ENCODE measurements at regions not wholly inside any gene's neighbourhood (a gene's known extent, or its start where the extent isn't known, plus 50 kb on each side); places are given as distances from the start of the nearest gene placed in this dataset.

DNA sequence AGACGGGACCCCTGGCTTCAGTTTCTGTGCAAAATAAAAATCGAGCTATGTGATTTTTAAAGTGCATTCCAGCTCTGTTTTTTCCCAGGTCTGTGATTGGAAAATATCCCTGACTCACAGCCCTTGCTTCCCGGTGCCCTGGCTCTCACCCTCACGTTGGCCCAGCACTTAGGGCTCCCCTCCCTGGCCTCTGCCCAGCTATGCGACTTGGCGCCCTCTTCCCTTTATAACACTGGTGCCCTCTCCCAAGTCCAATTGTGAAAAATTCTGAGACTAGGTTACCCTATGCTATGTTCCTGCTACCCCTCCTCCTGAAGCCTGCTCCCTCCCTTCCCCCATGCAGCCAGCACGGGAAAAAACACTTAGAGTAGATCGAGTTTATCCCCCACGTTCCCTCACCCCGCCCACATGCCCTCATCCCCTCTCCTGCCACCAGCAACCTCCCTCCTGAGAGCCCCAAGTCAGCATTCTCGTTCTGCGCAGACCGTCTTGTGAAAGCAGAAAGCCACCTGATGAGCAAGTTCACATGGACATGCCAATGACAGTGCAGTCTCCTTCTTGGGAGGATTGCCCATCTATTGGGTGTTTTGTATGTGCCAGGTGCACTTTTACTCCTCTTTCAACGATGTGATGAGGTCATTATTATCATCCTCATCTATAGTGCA lies 228.8 kb downstream of the VAPA start:
- Histone ChIP-seq H3K36me3 (no peaks in the 10 kb centered on the region), H3K4me1 (no peaks in the 10 kb centered on the region), H3K4me3 (no peak overlapping the region), H3K9me3 (no peaks in the 10 kb centered on the region), H3K27ac (no peak overlapping the region), H3K27me3 (no peaks in the 10 kb centered on the region)
- DNase-seq: no peak
- TF ChIP-seq POLR2A (IDR thresholded peaks at IDR 0.05): no peak
- TF ChIP-seq, protein P1, sequence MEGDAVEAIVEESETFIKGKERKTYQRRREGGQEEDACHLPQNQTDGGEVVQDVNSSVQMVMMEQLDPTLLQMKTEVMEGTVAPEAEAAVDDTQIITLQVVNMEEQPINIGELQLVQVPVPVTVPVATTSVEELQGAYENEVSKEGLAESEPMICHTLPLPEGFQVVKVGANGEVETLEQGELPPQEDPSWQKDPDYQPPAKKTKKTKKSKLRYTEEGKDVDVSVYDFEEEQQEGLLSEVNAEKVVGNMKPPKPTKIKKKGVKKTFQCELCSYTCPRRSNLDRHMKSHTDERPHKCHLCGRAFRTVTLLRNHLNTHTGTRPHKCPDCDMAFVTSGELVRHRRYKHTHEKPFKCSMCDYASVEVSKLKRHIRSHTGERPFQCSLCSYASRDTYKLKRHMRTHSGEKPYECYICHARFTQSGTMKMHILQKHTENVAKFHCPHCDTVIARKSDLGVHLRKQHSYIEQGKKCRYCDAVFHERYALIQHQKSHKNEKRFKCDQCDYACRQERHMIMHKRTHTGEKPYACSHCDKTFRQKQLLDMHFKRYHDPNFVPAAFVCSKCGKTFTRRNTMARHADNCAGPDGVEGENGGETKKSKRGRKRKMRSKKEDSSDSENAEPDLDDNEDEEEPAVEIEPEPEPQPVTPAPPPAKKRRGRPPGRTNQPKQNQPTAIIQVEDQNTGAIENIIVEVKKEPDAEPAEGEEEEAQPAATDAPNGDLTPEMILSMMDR (IDR thresholded peaks at IDR 0.05): no peak

DNA sequence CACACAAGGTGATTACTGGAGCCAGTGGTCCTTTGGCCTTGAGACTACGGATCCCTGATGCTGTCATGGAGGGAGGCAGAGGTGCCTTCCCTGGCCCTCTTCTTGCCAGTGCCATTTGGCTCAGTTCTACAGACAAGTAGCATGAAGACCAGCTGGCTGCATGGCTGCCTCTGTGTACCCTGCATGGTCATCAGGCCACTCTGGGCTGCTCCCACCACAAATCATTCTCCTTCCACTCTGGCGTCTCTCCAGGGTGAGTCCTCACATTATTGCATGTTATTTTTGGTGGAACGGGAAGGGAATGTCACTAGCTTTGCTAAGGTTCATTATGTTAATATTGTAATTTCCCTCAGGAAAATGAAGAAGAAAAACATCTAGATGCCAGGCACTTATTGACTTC lies 229.8 kb downstream of the VAPA start:
- Histone ChIP-seq H3K27ac (no peak overlapping the region), H3K27me3 (no peaks in the 10 kb centered on the region), H3K9me3 (no peaks in the 10 kb centered on the region), H3K4me1 (no peaks in the 10 kb centered on the region), H3K4me3 (no peak overlapping the region), H3K36me3 (no peaks in the 10 kb centered on the region)
- no peak for DNase-seq
- TF ChIP-seq, protein P1 (IDR thresholded peaks at IDR 0.05): no peak
- no peak for TF ChIP-seq POLR2A (IDR thresholded peaks at IDR 0.05)

DNA sequence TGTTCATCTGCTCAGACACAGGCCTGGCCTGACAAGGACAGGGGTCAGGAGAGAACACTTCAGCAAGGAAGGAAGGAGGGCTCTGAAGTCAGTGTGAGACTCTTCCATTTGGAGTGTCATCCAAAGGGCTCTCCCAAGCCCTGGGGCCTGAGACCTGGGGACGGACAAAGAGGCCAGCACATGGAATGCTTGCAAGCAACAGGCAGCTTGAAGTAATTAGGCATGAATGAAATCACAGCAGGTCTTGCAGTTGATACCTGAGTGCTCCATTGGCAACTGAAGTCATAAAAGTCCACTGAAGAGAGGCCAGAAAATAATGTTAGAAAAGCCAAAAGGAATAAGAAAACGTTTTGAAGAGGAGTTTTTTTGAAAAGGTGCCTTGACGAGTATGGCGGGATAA lies 231.7 kb downstream of the VAPA start:
- no peak overlapping the region for H3K27ac ChIP-seq
- H3K36me3 ChIP-seq: no peaks in the 10 kb centered on the region
- no peaks in the 10 kb centered on the region for H3K27me3 ChIP-seq
- no peak overlapping the region for H3K4me3 ChIP-seq
- no peaks in the 10 kb centered on the region for H3K9me3 ChIP-seq
- TF ChIP-seq, protein P1 (IDR thresholded peaks at IDR 0.05): no peak
- no peak for TF ChIP-seq POLR2A (IDR thresholded peaks at IDR 0.05)
- H3K4me1 ChIP-seq: no peaks in the 10 kb centered on the region
- no peak for DNase-seq

DNA sequence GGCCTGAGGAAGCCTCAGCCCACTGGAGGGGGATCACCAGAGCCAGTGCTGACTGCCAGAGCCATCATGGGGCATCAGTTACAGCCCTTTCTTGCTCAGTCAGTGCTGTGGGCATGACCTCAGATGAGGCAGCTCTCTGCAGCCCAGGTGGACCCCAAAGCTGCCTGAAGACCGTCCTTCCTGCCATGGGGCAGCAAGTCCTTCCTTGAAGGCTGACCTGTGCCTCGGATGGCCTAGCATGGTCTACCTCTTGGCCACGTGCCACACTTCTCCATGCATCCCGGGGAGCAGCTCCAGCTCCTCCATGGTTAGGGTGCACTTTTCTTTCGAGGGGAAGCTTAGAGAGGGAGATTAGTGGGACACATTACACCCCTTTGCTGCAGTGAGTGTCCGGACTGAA lies 233.4 kb downstream of the VAPA start:
- H3K4me1 ChIP-seq: no peaks in the 10 kb centered on the region
- no peaks in the 10 kb centered on the region for H3K9me3 ChIP-seq
- H3K27ac ChIP-seq: no peak overlapping the region
- no peak for DNase-seq
- H3K27me3 ChIP-seq: no peaks in the 10 kb centered on the region
- TF ChIP-seq, protein P1 (IDR thresholded peaks at IDR 0.05): no peak
- TF ChIP-seq POLR2A (IDR thresholded peaks at IDR 0.05): no peak
- H3K36me3 ChIP-seq: no peaks in the 10 kb centered on the region
- H3K4me3 ChIP-seq: no peak overlapping the region

DNA sequence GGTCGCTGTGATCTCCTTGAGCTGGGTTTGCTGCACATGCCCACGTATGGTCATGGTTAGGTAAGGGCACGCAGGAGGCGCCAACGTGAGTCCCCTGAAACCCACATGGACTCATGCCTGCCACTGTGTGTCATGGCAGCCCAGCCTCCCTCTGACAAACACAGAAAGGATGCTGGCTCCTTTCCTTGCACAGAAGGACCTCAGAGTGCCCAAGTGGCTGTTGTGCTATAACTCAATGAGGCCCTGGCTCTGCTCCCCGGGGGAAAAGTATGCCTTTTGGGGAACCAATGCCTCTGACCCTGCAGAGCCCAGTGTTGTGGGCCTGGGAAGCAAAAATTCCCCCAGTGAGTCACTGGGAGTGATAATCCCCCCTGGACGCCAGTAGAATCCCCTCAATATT lies 233.9 kb downstream of the VAPA start:
- no peak for DNase-seq
- Histone ChIP-seq H3K27me3 (no peaks in the 10 kb centered on the region), H3K27ac (no peak overlapping the region)

More for the DNA sequence above, 233.9 kb downstream of the VAPA start:
- Histone ChIP-seq H3K9me3 (no peaks in the 10 kb centered on the region), H3K36me3 (no peaks in the 10 kb centered on the region), H3K4me3 (no peak overlapping the region), H3K4me1 (no peaks in the 10 kb centered on the region)
- TF ChIP-seq, protein P1 (IDR thresholded peaks at IDR 0.05): no peak
- no peak for TF ChIP-seq POLR2A (IDR thresholded peaks at IDR 0.05)
